Parathyroid adenoma (tissue), 2 donors: ENCODE measurements at regions not wholly inside any gene's neighbourhood (a gene's known extent, or its start where the extent isn't known, plus 50 kb on each side); places are given as distances from the start of the nearest gene placed in this dataset.

Experiments
- H2AFZ ChIP-seq: fragments of 300-600 bp; sonication (generic); one replicate; pipeline ENCODE4 v1.7.0; 2017; ENCODE audit warnings: antibody characterized with exemption, mild to moderate bottlenecking
- H3K27ac ChIP-seq: fragments of 300-600 bp; sonication (generic); one replicate; pipeline ENCODE4 v1.7.0; 2017
- H3K27me3 ChIP-seq: fragments of 300-600 bp; sonication (generic); one replicate; pipeline ENCODE4 v1.7.0; 2017; ENCODE audit warnings: low read length; ENCODE audit not compliant: control insufficient read depth, insufficient read depth
- H3K36me3 ChIP-seq: fragments of 300-600 bp; sonication (generic); one replicate; pipeline ENCODE4 v1.7.0; 2017; ENCODE audit warnings: low read length; ENCODE audit not compliant: control insufficient read depth, insufficient read depth
- H3K4me1 ChIP-seq: fragments of 300-600 bp; sonication (generic); one replicate; pipeline ENCODE4 v1.7.0; 2017; ENCODE audit warnings: control low read depth
- H3K4me2 ChIP-seq: fragments of 300-600 bp; sonication (generic); one replicate; pipeline ENCODE4 v1.7.0; 2017; ENCODE audit warnings: low read length
- H3K4me3 ChIP-seq: fragments of 300-600 bp; sonication (generic); one replicate; pipeline ENCODE4 v1.7.0; 2017; ENCODE audit warnings: low read depth, low read length
- H3K79me2 ChIP-seq: fragments of 300-600 bp; sonication (generic); one replicate; pipeline ENCODE4 v1.7.0; 2017; ENCODE audit warnings: control low read depth
- H3K9ac ChIP-seq: fragments of 300-600 bp; sonication (generic); one replicate; pipeline ENCODE4 v1.7.0; 2017; ENCODE audit warnings: mild to moderate bottlenecking
- H3K9me3 ChIP-seq: fragments of 300-600 bp; sonication (generic); one replicate; pipeline ENCODE4 v1.7.0; 2017; ENCODE audit warnings: low read length; ENCODE audit not compliant: control insufficient read depth
- CTCF ChIP-seq: fragments of 300-600 bp; sonication (generic); IDR thresholded peaks from one replicate; pipeline ENCODE4 v1.7.0; 2017; ENCODE audit warnings: antibody characterized with exemption, mild to moderate bottlenecking
- donor health status: primary hyperparathyroidism.

DNA sequence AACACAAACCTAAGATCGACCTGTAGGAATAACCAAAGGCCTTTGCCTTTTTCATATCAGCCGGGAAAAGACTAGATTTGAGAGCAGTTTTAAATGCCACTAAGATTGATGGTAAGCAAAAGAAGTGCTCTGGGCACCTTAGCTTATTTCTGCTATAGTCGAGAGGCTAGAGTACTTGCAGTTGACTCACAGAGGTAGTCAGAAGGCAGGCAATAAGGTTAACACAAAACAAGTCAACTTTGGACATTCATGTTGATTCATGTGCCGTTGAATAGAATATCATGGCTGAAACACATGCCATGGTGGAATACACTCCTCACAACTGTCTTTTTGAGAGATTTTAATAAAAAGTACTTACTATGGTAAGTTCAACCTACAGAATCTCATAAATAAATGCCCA is 507.6 kb downstream of the ZEB2 start:
- Histone ChIP-seq H2AFZ (no peak overlapping the region), H3K4me2 (no peak overlapping the region), H3K9me3 (no peaks in the 10 kb centered on the region), H3K27ac (no peak overlapping the region), H3K27me3 (no peaks in the 10 kb centered on the region), H3K9ac (no peak overlapping the region), H3K4me1 (no peaks in the 10 kb centered on the region), H3K4me3 (no peak overlapping the region), H3K79me2 (no peaks in the 10 kb centered on the region), H3K36me3 (no peaks in the 10 kb centered on the region)
- TF ChIP-seq CTCF = no peak

DNA sequence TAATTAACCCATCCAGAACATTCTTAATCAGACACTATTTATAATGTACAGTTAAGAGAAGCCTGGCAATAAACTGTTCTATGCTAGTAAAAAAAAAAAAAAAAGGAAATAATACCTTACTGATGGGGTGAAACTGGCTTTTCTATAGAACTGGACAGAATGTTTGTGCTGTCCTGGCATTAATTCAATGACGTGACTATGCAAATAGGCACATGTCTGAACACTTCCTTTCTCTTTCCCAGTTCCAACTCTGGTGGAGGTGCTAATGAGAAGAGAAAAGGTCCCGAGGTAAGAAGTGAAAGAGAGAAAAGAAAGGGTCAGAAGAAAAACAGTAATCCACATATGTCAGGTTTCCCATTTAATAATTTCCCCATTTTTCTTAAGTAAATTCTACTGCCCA is 508.4 kb downstream of the ZEB2 start:
- Histone ChIP-seq H3K9ac (no peak overlapping the region), H3K27ac (no peak overlapping the region), H3K36me3 (no peaks in the 10 kb centered on the region), H3K79me2 (no peaks in the 10 kb centered on the region), H3K9me3 (no peaks in the 10 kb centered on the region), H3K4me3 (no peak overlapping the region), H3K4me2 (no peak overlapping the region), H3K27me3 (no peaks in the 10 kb centered on the region), H2AFZ (no peak overlapping the region), H3K4me1 (no peaks in the 10 kb centered on the region)
- no peak for TF ChIP-seq CTCF

DNA sequence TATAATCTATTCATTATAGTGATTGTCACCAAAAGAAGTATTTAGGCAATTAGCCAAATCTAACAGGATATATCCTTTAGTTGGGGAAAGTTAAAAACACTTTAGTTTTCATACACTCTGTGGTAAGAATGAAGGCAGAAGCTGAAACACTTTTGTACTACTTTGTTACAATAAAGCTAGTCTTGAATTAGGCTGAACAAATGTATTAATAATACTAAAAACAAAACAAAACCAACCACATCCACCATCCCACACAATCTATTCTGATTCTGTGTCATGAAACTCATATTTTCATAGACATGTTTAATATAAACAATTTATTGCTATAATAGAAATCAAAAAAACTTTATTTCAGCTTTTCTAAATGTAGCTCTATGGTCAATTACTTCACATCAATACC is 508.8 kb downstream of the ZEB2 start:
- no peak overlapping the region for H3K27ac ChIP-seq
- H3K4me2 ChIP-seq = no peak overlapping the region
- no peaks in the 10 kb centered on the region for H3K79me2 ChIP-seq
- no peaks in the 10 kb centered on the region for H3K36me3 ChIP-seq
- no peak overlapping the region for H3K4me3 ChIP-seq
- no peaks in the 10 kb centered on the region for H3K4me1 ChIP-seq
- H3K9ac ChIP-seq = no peak overlapping the region
- H3K9me3 ChIP-seq = no peaks in the 10 kb centered on the region
- no peak for TF ChIP-seq CTCF
- H3K27me3 ChIP-seq = no peaks in the 10 kb centered on the region
- H2AFZ ChIP-seq = no peak overlapping the region

- Histone ChIP-seq H3K79me2 (no peaks in the 10 kb centered on the region), H3K4me1 (no peaks in the 10 kb centered on the region), H2AFZ (no peak overlapping the region), H3K27me3 (no peaks in the 10 kb centered on the region), H3K4me3 (no peak overlapping the region), H3K27ac (no peak overlapping the region), H3K9ac (no peak overlapping the region), H3K4me2 (no peak overlapping the region), H3K36me3 (no peaks in the 10 kb centered on the region), H3K9me3 (no peaks in the 10 kb centered on the region)
- no peak for TF ChIP-seq CTCF
Measured at GRCh38 chr2:144010096-144010836, 509.7 kb downstream of the ZEB2 start.

- H3K79me2 ChIP-seq = no peaks in the 10 kb centered on the region
- H3K4me3 ChIP-seq = no peak overlapping the region
- H3K27ac ChIP-seq = no peak overlapping the region
- no peaks in the 10 kb centered on the region for H3K4me1 ChIP-seq
- no peak overlapping the region for H2AFZ ChIP-seq
- H3K4me2 ChIP-seq = no peak overlapping the region
- no peak overlapping the region for H3K9ac ChIP-seq
- no peak for TF ChIP-seq CTCF
- no peaks in the 10 kb centered on the region for H3K9me3 ChIP-seq
- H3K36me3 ChIP-seq = no peaks in the 10 kb centered on the region
- H3K27me3 ChIP-seq = no peaks in the 10 kb centered on the region
Measured at GRCh38 chr2:144006139-144006538, 513.8 kb downstream of the ZEB2 start.
